Mammary epithelial cell (primary cell): ENCODE measurements at regions not wholly inside any gene's neighbourhood (a gene's known extent, or its start where the extent isn't known, plus 50 kb on each side); places are given as distances from the start of the nearest gene placed in this dataset.

Experiments
- CTCF ChIP-seq, 2 donors: IDR thresholded peaks in 1 of 2; conservative IDR thresholded peaks in 1 of 2; 2 replicates each; pipeline ENCODE4 v1.5.1; 2011 to 2012; ENCODE audit warnings: inconsistent platforms in 2 of 2, low read length in 2 of 2, mild to moderate bottlenecking in 2 of 2, control low read depth in 1 of 2, low read depth in 1 of 2; ENCODE audit not compliant: insufficient read depth in 1 of 2; ENCODE audit errors: extremely low read depth in 1 of 2
- EZH2 ChIP-seq: IDR thresholded peaks from 2 replicates; pipeline ENCODE4 v1.6.1; 2012; ENCODE audit warnings: low read length, inconsistent platforms, borderline replicate concordance

GRCh38 chr16:85288341-85288868 lies 176.1 kb upstream of the CIBAR2 start:
- TF ChIP-seq CTCF (conservative IDR thresholded peaks at IDR 0.05 in 1 of 2, IDR thresholded peaks at IDR 0.05 in 1 of 2; ENCODE audit: extremely low read depth in 1 of 2, insufficient read depth in 1 of 2, low read depth in 1 of 2, low read length in 2 of 2) (no peak), EZH2 (no peak)
